Activated naive CD8-positive, alpha-beta T cell treated with anti-CD3 and anti-CD28 coated beads, Interleukin-2, amount 50 U/mL, for 24 hours (primary cell): ENCODE measurements at regions not wholly inside any gene's neighbourhood (a gene's known extent, or its start where the extent isn't known, plus 50 kb on each side); places are given as distances from the start of the nearest gene placed in this dataset.
"Not testable (repeated sequence)": the region's sequence is repeated elsewhere in the genome, so short reads cannot be mapped to it uniquely, and the experiment has no call there.

Experiments used
- ATAC-seq: fragments of 150-1000 bp; cut with Tn5 transposase; one replicate; pipeline ENCODE4 v1.10.0; 2021
- DNase-seq: peaks from one replicate; pipeline ENCODE4 v3.0.0; 2021
- H3K27ac Mint-ChIP-seq: one replicate; pipeline ENCODE4 v1.8.0; 2021; ENCODE audit warnings: mild to moderate bottlenecking, mixed read lengths
- H3K27me3 Mint-ChIP-seq: one replicate; pipeline ENCODE4 v1.8.0; 2021; ENCODE audit warnings: mixed read lengths
- H3K36me3 Mint-ChIP-seq: one replicate; pipeline ENCODE4 v1.8.0; 2021; ENCODE audit warnings: low read depth, mixed read lengths
- H3K4me1 Mint-ChIP-seq: one replicate; pipeline ENCODE4 v1.8.0; 2021; ENCODE audit warnings: mixed read lengths
- H3K4me3 Mint-ChIP-seq: one replicate; pipeline ENCODE4 v1.8.0; 2021; ENCODE audit warnings: mild to moderate bottlenecking, moderate library complexity, mixed read lengths
- H3K9me3 Mint-ChIP-seq: one replicate; pipeline ENCODE4 v1.8.0; 2021; ENCODE audit warnings: mixed read lengths

GRCh38 chr7:157476654-157477549 is 140.1 kb downstream of the DNAJB6 start:
- peaks cover 14% of the 10 kb centered on the region for H3K9me3 Mint-ChIP-seq
- DNase-seq (no peak), ATAC-seq (no peak)
- H3K4me3 Mint-ChIP-seq = no peak overlapping the region
- no peaks in the 10 kb centered on the region for H3K27me3 Mint-ChIP-seq
- peaks cover 28% of the 10 kb centered on the region for H3K4me1 Mint-ChIP-seq
- peaks cover 15% of the 10 kb centered on the region for H3K36me3 Mint-ChIP-seq
- no peak overlapping the region for H3K27ac Mint-ChIP-seq

GRCh38 chr7:157477550-157478212 is 140.9 kb downstream of the DNAJB6 start:
- ATAC-seq = peak; percentile 18
- Mint-ChIP-seq H3K27ac (no peak overlapping the region), H3K9me3 (peaks cover 12% of the 10 kb centered on the region), H3K27me3 (no peaks in the 10 kb centered on the region), H3K4me1 (peaks cover 24% of the 10 kb centered on the region), H3K36me3 (peaks cover 13% of the 10 kb centered on the region), H3K4me3 (peak overlapping the region; percentile 63)
- DNase-seq = no peak

- H3K27me3 Mint-ChIP-seq, H3K36me3 Mint-ChIP-seq, ATAC-seq, H3K9me3 Mint-ChIP-seq, DNase-seq, H3K27ac Mint-ChIP-seq: not testable (repeated sequence)
- peak overlapping the region; percentile 63 for H3K4me3 Mint-ChIP-seq
- H3K4me1 Mint-ChIP-seq = peaks cover 20% of the 10 kb centered on the region
Measured at GRCh38 chr7:157478611-157479010, 141.8 kb downstream of the DNAJB6 start.

DNA sequence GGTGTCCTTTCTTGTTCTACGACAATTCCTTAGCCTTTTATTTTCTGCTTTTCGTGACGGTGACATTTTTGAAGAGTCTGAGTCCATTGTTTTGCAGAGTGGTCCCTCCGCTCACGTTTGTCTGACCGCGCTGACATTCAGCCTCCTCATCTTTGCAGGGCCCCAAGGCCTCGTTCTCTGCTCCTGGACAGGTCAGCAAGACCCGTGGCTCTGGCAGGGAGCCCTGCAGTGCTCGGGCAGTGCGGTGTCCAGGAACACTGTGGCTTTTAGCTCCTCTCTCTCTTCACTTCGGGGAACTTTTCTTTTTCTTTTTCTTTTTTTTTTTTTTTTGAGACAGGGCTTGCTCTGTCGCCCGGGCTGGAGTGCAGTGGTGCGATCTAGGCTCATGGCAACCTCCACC is 142.5 kb downstream of the DNAJB6 start:
- H3K27me3 Mint-ChIP-seq = no peaks in the 10 kb centered on the region
- ATAC-seq (no peak), DNase-seq (no peak)
- peaks cover 2% of the 10 kb centered on the region for H3K36me3 Mint-ChIP-seq
- H3K4me1 Mint-ChIP-seq = peaks cover 20% of the 10 kb centered on the region
- no peak overlapping the region for H3K27ac Mint-ChIP-seq
- H3K4me3 Mint-ChIP-seq = no peak overlapping the region
- H3K9me3 Mint-ChIP-seq = no peaks in the 10 kb centered on the region

- Mint-ChIP-seq H3K27ac (no peak overlapping the region), H3K4me1 (peaks cover 20% of the 10 kb centered on the region), H3K36me3 (no peaks in the 10 kb centered on the region), H3K4me3 (no peak overlapping the region), H3K9me3 (no peaks in the 10 kb centered on the region), H3K27me3 (peaks cover under 1% of the 10 kb centered on the region)
- ATAC-seq (no peak), DNase-seq (no peak)
Measured at GRCh38 chr7:157480371-157481050, 143.7 kb downstream of the DNAJB6 start.

GRCh38 chr7:157481389-157481788 is 144.6 kb downstream of the DNAJB6 start:
- Mint-ChIP-seq H3K4me1 (peaks cover 20% of the 10 kb centered on the region), H3K27me3 (peaks cover 2% of the 10 kb centered on the region), H3K27ac (no peak overlapping the region), H3K9me3 (no peaks in the 10 kb centered on the region), H3K36me3 (no peaks in the 10 kb centered on the region), H3K4me3 (no peak overlapping the region)
- DNase-seq (no peak), ATAC-seq (no peak)

GRCh38 chr7:157482025-157482424 is 145.2 kb downstream of the DNAJB6 start:
- H3K9me3 Mint-ChIP-seq = no peaks in the 10 kb centered on the region
- peaks cover 20% of the 10 kb centered on the region for H3K4me1 Mint-ChIP-seq
- no peaks in the 10 kb centered on the region for H3K36me3 Mint-ChIP-seq
- H3K4me3 Mint-ChIP-seq = no peak overlapping the region
- peaks cover 2% of the 10 kb centered on the region for H3K27me3 Mint-ChIP-seq
- no peak overlapping the region for H3K27ac Mint-ChIP-seq
- DNase-seq (no peak), ATAC-seq (no peak)

DNA sequence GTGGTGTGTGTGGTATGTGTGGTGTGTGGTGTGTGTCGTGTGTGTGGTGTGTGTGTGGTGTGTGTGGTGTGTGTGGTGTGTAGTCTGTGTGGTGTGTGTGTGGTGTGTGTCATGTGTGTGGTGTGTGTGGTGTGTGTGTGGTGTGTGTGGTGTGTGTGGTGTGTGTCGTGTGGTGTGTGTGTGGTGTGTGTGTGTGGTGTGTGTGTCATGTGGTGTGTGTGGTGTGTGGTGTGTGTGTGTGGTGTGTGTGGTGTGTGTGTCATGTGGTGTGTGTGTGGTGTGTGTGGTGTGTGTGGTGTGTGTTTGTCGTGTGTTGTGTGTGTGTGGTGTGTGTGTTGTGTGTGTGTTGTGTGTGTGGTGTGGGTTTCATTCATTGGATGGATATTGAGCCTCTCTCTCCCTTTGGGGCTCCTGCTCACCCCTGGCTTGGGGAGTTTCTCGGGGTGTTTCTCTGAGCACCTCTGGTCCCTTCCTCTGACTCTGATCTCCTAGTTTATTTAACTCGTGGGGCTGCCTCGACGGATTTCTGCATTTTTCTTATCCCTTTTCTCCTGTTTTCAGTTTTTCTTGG is 145.8 kb downstream of the DNAJB6 start:
- H3K9me3 Mint-ChIP-seq = no peaks in the 10 kb centered on the region
- H3K27ac Mint-ChIP-seq = no peak overlapping the region
- H3K27me3 Mint-ChIP-seq = peaks cover 2% of the 10 kb centered on the region
- H3K4me1 Mint-ChIP-seq = peaks cover 17% of the 10 kb centered on the region
- no peak for ATAC-seq
- no peaks in the 10 kb centered on the region for H3K36me3 Mint-ChIP-seq
- no peak for DNase-seq
- no peak overlapping the region for H3K4me3 Mint-ChIP-seq

GRCh38 chr7:157483515-157483914 is 146.7 kb downstream of the DNAJB6 start:
- DNase-seq (no peak), ATAC-seq (no peak)
- H3K36me3 Mint-ChIP-seq = no peaks in the 10 kb centered on the region

DNA sequence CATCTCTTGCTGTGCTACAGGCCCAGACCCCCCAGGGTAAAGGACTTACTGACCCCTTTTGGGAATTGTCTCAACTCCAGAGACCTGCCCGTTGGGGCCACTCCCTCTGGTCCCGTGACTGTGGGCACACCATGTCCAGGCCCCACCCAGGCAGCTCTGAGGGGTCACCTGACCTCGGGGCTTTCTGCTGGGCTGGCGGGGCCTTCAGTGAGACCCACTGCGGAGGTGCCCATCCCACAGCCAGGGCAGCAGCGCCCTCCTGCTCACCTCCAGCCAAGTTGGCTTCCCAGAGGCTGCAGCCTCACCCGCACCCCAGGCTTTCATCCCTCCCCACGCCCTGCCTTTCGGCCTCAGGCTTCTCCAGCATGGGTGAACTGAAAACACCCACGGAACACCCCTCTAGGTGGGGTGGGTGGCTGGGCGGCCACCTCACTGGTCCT is 147.2 kb downstream of the DNAJB6 start:
- no peaks in the 10 kb centered on the region for H3K9me3 Mint-ChIP-seq
- H3K4me1 Mint-ChIP-seq = peaks cover 3% of the 10 kb centered on the region
- no peak overlapping the region for H3K27ac Mint-ChIP-seq
- H3K27me3 Mint-ChIP-seq = peaks cover 2% of the 10 kb centered on the region
- no peak overlapping the region for H3K4me3 Mint-ChIP-seq
- DNase-seq (no peak), ATAC-seq (no peak)
- no peaks in the 10 kb centered on the region for H3K36me3 Mint-ChIP-seq

More at GRCh38 chr7:157483515-157483914, 146.7 kb downstream of the DNAJB6 start:
- Mint-ChIP-seq H3K4me3 (no peak overlapping the region), H3K9me3 (no peaks in the 10 kb centered on the region), H3K27ac (no peak overlapping the region), H3K27me3 (peaks cover 2% of the 10 kb centered on the region), H3K4me1 (peaks cover 8% of the 10 kb centered on the region)

- ATAC-seq (no peak), DNase-seq (no peak)
- H3K27ac Mint-ChIP-seq = no peak overlapping the region
- H3K4me1 Mint-ChIP-seq = no peaks in the 10 kb centered on the region
- H3K36me3 Mint-ChIP-seq = no peaks in the 10 kb centered on the region
- no peak overlapping the region for H3K4me3 Mint-ChIP-seq
- peaks cover 2% of the 10 kb centered on the region for H3K27me3 Mint-ChIP-seq
- no peaks in the 10 kb centered on the region for H3K9me3 Mint-ChIP-seq
Measured at GRCh38 chr7:157484411-157485081, 147.7 kb downstream of the DNAJB6 start.

GRCh38 chr7:157485361-157485831 is 148.6 kb downstream of the DNAJB6 start:
- no peaks in the 10 kb centered on the region for H3K36me3 Mint-ChIP-seq
- H3K4me1 Mint-ChIP-seq = peaks cover 6% of the 10 kb centered on the region
- DNase-seq (no peak), ATAC-seq (no peak)
- H3K27me3 Mint-ChIP-seq = peaks cover 2% of the 10 kb centered on the region
- H3K27ac Mint-ChIP-seq = no peak overlapping the region
- H3K4me3 Mint-ChIP-seq = no peak overlapping the region
- H3K9me3 Mint-ChIP-seq = peaks cover under 1% of the 10 kb centered on the region

DNA sequence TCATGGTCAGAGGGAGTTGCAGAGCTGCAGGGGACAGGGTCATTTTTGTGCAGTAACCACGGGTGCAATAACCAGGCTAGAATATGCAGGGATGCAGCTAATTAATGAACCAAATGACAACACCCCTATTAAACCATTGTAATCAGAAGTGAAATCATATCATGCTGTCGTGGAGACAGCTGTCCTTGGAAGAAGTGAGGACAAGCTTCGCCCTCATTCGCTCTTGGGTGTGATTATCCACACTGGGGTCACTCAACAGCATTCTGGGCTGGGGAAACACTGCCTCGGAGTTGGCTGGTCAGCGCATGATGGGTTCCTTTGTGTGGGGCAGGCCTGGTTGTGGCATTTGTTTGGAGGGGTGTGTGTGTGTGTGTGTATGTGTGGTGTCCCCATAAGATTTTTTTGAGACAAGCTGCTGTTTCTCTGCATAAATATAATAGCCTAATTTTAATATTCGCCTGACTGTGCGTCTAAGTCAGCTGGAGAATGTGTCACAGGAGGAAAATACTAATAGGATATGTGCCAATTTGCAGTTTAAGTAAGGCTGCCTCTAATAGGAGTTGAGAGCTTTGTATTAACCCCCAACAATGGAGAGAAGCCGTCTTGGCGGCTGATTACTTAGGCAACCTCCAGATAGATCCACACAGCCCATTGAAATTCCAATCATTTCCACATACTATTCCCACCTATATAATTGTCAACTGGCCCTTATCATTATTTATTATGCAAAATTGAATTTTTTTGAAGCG is 149.4 kb downstream of the DNAJB6 start:
- DNase-seq (no peak), ATAC-seq (no peak)
- no peak overlapping the region for H3K27ac Mint-ChIP-seq
- peaks cover 4% of the 10 kb centered on the region for H3K27me3 Mint-ChIP-seq
- H3K9me3 Mint-ChIP-seq = peaks cover 9% of the 10 kb centered on the region
- peaks cover 5% of the 10 kb centered on the region for H3K36me3 Mint-ChIP-seq
- no peak overlapping the region for H3K4me3 Mint-ChIP-seq
- H3K4me1 Mint-ChIP-seq = peaks cover 14% of the 10 kb centered on the region
